ENCODE measurements at regions not wholly inside any gene's neighbourhood (a gene's known extent, or its start where the extent isn't known, plus 50 kb on each side); places are given as distances from the start of the nearest gene placed in this dataset.

DNA sequence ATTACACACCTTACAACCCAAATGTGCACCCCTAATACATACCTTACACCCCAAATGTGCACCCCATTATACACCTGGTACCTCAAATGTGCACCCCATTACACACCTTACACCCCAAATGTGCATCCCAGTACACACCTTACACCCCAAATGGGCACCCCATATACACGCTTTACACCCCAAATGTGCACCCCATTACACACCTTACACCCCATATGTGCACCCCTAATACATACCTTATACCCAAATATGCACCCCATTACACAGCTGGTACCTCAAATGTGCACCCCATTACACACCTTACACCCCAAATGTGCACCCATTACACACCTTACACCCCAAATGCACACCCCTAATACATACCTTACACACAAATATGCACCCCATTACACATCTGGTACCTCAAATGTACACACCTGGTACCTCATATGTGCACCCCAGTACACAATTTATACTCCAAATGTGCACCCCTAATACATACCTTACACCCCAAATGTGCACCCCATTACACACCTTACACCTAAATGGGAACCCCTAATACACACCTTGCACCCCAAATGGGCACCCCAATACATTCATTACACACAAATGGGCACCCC lies 106.3 kb downstream of the KLF6 start:
- TF ChIP-seq, protein P1, sequence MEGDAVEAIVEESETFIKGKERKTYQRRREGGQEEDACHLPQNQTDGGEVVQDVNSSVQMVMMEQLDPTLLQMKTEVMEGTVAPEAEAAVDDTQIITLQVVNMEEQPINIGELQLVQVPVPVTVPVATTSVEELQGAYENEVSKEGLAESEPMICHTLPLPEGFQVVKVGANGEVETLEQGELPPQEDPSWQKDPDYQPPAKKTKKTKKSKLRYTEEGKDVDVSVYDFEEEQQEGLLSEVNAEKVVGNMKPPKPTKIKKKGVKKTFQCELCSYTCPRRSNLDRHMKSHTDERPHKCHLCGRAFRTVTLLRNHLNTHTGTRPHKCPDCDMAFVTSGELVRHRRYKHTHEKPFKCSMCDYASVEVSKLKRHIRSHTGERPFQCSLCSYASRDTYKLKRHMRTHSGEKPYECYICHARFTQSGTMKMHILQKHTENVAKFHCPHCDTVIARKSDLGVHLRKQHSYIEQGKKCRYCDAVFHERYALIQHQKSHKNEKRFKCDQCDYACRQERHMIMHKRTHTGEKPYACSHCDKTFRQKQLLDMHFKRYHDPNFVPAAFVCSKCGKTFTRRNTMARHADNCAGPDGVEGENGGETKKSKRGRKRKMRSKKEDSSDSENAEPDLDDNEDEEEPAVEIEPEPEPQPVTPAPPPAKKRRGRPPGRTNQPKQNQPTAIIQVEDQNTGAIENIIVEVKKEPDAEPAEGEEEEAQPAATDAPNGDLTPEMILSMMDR (IDR thresholded peaks at IDR 0.05), result no peak
- Histone ChIP-seq H3K4me1 (no peaks in the 10 kb centered on the region), H3K27me3 (no peaks in the 10 kb centered on the region), H3K9me3 (no peaks in the 10 kb centered on the region), H3K27ac (no peak overlapping the region), H3K4me3 (no peak overlapping the region), H3K36me3 (no peaks in the 10 kb centered on the region)
- no peak for DNase-seq
- ATAC-seq, result no peak
- intact Hi-C loops (cut with DNase I), result no loop called here

DNA sequence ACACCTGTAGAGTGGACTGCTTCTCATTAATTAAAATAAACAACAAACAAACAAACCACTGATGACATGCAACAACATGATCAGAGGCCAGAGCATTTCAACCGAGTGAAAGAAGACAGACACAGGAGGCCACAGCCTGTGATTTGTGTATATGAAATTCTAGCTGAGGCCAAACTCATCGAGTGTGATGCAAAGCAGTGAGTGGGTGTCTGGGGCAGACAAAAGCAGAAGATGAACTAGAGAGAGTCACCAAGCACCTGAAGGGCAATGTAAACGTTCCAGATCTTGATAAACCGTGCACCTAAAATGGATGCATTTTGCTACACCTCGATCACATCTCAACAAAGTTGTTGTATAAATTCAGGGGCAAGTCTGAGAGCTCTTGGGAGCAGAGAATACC lies 108.4 kb downstream of the KLF6 start:
- Histone ChIP-seq H3K4me3 (no peak overlapping the region), H3K9me3 (no peaks in the 10 kb centered on the region), H3K4me1 (peaks cover 0 to 8% of the 10 kb centered on the region in 2 donors), H3K27ac (no peak overlapping the region), H3K36me3 (no peaks in the 10 kb centered on the region), H3K27me3 (no peaks in the 10 kb centered on the region)
- intact Hi-C loops (cut with DNase I), result no loop called here
- ATAC-seq, result no peak
- no peak for DNase-seq
- TF ChIP-seq, protein P1 (IDR thresholded peaks at IDR 0.05), result no peak

DNA sequence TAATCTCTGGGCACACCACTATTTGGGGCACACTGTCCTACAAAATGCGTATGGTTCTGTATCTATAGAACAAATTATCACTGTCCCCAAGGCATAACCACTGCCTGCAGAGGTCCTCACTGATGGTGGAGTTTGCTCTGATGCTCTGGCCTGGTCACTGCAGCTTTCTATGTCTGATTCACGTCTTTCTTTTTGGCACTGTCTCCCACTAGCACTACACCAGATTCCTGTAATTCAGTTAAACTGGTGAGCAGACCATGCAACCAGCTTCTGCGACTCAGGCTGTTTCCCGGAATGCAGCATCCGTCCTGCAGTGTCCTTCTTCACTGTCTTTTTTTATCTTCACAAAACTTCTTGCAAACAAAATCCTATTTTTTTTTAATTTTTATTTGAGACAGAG lies 112.8 kb downstream of the KLF6 start:
- H3K27me3 ChIP-seq, result no peaks in the 10 kb centered on the region
- TF ChIP-seq, protein P1 (IDR thresholded peaks at IDR 0.05), result no peak
- intact Hi-C loops (cut with DNase I), result no loop called here
- no peaks in the 10 kb centered on the region for H3K9me3 ChIP-seq
- H3K4me1 ChIP-seq, result peaks cover 0 to 40% of the 10 kb centered on the region in 2 donors
- no peak for DNase-seq
- ATAC-seq, result no peak
- no peak overlapping the region for H3K27ac ChIP-seq
- H3K4me3 ChIP-seq, result no peak overlapping the region
- H3K36me3 ChIP-seq, result no peaks in the 10 kb centered on the region

DNA sequence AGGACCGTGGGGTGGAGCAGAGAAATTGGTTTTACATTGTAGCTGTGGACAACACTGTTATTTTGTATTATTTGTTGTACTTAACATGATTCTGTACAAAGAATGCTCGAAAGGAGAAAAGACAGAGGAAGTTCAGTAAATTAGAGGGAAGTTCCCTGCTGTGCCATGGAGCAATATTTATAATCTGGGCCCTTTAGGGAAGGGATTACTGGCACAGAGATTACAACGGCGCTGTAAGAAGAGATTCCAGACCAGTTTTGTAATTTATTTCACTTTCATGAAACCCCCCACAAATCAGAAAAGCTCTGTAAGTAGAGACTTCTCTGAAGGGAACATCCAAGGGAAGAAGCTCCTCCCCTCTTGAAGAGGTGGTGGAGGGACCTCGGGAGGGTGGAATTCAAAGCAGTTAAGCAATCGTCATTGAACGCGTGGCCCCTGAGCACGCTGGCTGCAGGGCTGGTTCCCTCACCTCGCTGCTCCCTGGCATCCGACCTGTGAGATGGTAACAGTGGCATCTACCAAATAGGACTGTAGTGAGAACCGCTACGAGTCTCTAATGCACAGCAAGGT lies 113.5 kb downstream of the KLF6 start:
- H3K4me1 ChIP-seq, result peaks cover 0 to 47% of the 10 kb centered on the region in 2 donors
- DNase-seq (no peak), ATAC-seq (no peak)
- TF ChIP-seq, protein P1 (IDR thresholded peaks at IDR 0.05), result no peak
- no peak overlapping the region for H3K4me3 ChIP-seq
- no peaks in the 10 kb centered on the region for H3K9me3 ChIP-seq
- intact Hi-C loops (cut with DNase I), result no loop called here
- H3K36me3 ChIP-seq, result no peaks in the 10 kb centered on the region
- no peaks in the 10 kb centered on the region for H3K27me3 ChIP-seq
- H3K27ac ChIP-seq, result peak overlapping the region in 1 of 2 donors; percentile 43

DNA sequence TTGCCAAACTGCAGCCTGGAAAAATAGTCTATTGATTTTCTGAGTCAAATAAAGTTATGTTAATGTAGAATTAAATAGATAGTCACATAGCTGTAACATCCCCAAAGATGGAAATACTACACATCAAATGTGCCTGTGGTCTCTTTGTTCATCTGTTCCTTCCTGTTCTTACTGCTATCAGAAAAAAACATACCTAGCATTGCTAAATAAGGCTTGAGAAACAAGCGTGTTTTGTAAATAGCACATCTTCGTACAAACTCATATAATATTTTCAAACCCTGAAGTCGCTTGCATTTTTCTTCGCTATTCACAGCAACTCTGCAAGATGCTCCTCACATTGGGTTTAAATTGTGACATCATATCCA lies 116.1 kb downstream of the KLF6 start:
- H3K4me3 ChIP-seq, result peak overlapping the region; percentile 2 to 30
- TF ChIP-seq, protein P1 (IDR thresholded peaks at IDR 0.05), result no peak
- intact Hi-C loops (cut with DNase I), result no loop called here
- H3K27ac ChIP-seq, result peak overlapping the region in 1 of 2 donors; percentile 93
- peaks cover 0 to 48% of the 10 kb centered on the region in 2 donors for H3K4me1 ChIP-seq
- no peaks in the 10 kb centered on the region for H3K9me3 ChIP-seq
- DNase-seq, result no peak
- no peaks in the 10 kb centered on the region for H3K27me3 ChIP-seq
- no peaks in the 10 kb centered on the region for H3K36me3 ChIP-seq
- ATAC-seq, result no peak
